ENCODE measurements at regions not wholly inside any gene's neighbourhood (a gene's known extent, or its start where the extent isn't known, plus 50 kb on each side); places are given as distances from the start of the nearest gene placed in this dataset.

- DNase-seq = no peak
Observed at GRCh38 chr1:68378296-68379084, 71.3 kb downstream of the RPE65 start.

- no peak for DNase-seq
Observed at GRCh38 chr1:68377098-68377497, 72.7 kb downstream of the RPE65 start.

GRCh38 chr1:68376441-68376840, 73.3 kb downstream of the RPE65 start:
- no peak for DNase-seq

GRCh38 chr1:68375919-68376318, 73.8 kb downstream of the RPE65 start:
- no peak for DNase-seq

- DNase-seq = no peak
Observed at GRCh38 chr1:68373173-68373572, 76.6 kb downstream of the RPE65 start.

- no peak for DNase-seq
Observed at GRCh38 chr1:68372487-68372886, 77.3 kb downstream of the RPE65 start.

GRCh38 chr1:68370101-68370915, 79.4 kb downstream of the RPE65 start:
- DNase-seq = no peak

- DNase-seq = no peak
Observed at GRCh38 chr1:68366572-68366971, 83.2 kb downstream of the RPE65 start.

GRCh38 chr1:68365709-68366382, 83.9 kb downstream of the RPE65 start:
- DNase-seq = no peak

GRCh38 chr1:68363339-68363738, 86.4 kb downstream of the RPE65 start:
- DNase-seq = no peak

- DNase-seq = no peak
Observed at GRCh38 chr1:68361346-68361910, 88.3 kb downstream of the RPE65 start.

GRCh38 chr1:68359045-68359444, 90.7 kb downstream of the RPE65 start:
- no peak for DNase-seq

- DNase-seq = no peak
Observed at GRCh38 chr1:68358439-68358838, 91.3 kb downstream of the RPE65 start.

GRCh38 chr1:68355614-68356013, 94.1 kb downstream of the RPE65 start:
- DNase-seq = no peak

GRCh38 chr1:68352202-68352601, 97.6 kb downstream of the RPE65 start:
- no peak for DNase-seq

GRCh38 chr1:68347415-68347814, 102.3 kb downstream of the RPE65 start:
- no peak for DNase-seq

- DNase-seq = peak in 1 of 2 experiments; percentile 1
Observed at GRCh38 chr1:68346188-68346808, 103.5 kb downstream of the RPE65 start.

- DNase-seq = no peak
Observed at GRCh38 chr1:68344208-68344607, 105.5 kb downstream of the RPE65 start.

GRCh38 chr1:68340951-68341350, 108.6 kb upstream of the WLS start:
- DNase-seq = no peak

- DNase-seq = no peak
Observed at GRCh38 chr1:68339505-68339904, 107.2 kb upstream of the WLS start.

- no peak for DNase-seq
Observed at GRCh38 chr1:68338081-68338480, 105.8 kb upstream of the WLS start.

GRCh38 chr1:68332041-68332440, 99.7 kb upstream of the WLS start:
- DNase-seq = no peak
